Colonic mucosa (tissue), 4 donors: ENCODE measurements at regions not wholly inside any gene's neighbourhood (a gene's known extent, or its start where the extent isn't known, plus 50 kb on each side); places are given as distances from the start of the nearest gene placed in this dataset.

Experiments used
- DNase-seq: peaks from one replicate; pipeline ENCODE4 v3.0.0-alpha.2; 2020
- H3K27ac ChIP-seq: fragments of 200-600 bp; one replicate; pipeline ENCODE4 v1.8.0; 2021
- H3K27me3 ChIP-seq: fragments of 200-600 bp; one replicate; pipeline ENCODE4 v1.8.0; 2021
- H3K36me3 ChIP-seq: fragments of 200-600 bp; one replicate; pipeline ENCODE4 v1.8.0; 2021
- H3K4me1 ChIP-seq: fragments of 200-600 bp; one replicate; pipeline ENCODE4 v1.8.0; 2021; ENCODE audit warnings: mild to moderate bottlenecking
- H3K4me3 ChIP-seq: fragments of 200-600 bp; one replicate; pipeline ENCODE4 v1.8.0; 2021
- H3K9ac ChIP-seq, 2 donors: one replicate each; pipeline ENCODE4 v1.7.0; 2013; ENCODE audit warnings: control low read depth in 2 of 2, low read depth in 2 of 2, low read length in 2 of 2
- H3K9me3 ChIP-seq: fragments of 200-600 bp; one replicate; pipeline ENCODE4 v1.8.0; 2021
- CTCF ChIP-seq: fragments of 200-600 bp; IDR thresholded peaks from one replicate; pipeline ENCODE4 v1.8.0; 2022; ENCODE audit warnings: antibody characterized with exemption, mild to moderate bottlenecking
- intact Hi-C: fragments of 100-400 bp; cut with DNase I; formaldehyde crosslinking; loops from one replicate; pipeline ENCODE4 v1.14.1; 2022
- donor health status: healthy.
- donor health status: DM: no; HTN: no; CAD: no.
- donor health status: DM: no; HTN: no; CAD: no.

- no peaks in the 10 kb centered on the region for H3K9me3 ChIP-seq
- intact Hi-C loops = no loop called here
- no peak for DNase-seq
These were observed 677.7 kb upstream of the NXPH2 start for GRCh38 chr2:139457873-139458272.

DNA sequence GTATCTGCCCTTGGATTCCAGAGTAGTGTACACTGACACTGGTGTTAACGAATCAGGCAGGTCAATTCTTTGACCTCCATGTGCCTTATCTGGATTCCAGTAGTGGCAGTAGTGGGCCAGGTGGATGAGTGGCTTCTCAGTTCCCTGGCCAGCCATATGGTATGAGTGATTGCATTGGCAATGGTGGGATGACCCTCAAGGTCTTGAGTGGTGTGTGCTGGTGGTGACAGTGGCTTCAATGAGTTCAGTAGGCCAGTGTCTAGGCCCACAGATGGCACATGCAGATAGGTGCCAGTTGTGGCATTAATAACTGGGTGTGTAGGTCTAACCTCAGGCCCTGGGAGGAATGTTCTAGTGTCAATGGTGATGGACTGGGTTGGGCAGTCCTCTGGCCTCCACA, 674.1 kb upstream of the NXPH2 start:
- Histone ChIP-seq H3K9me3 (no peaks in the 10 kb centered on the region), H3K27me3 (no peaks in the 10 kb centered on the region), H3K27ac (no peak overlapping the region), H3K9ac (no peak overlapping the region), H3K36me3 (no peaks in the 10 kb centered on the region), H3K4me3 (no peak overlapping the region), H3K4me1 (no peaks in the 10 kb centered on the region)
- no peak for DNase-seq
- intact Hi-C loops = no loop called here
- no peak for TF ChIP-seq CTCF

More at GRCh38 chr2:139457873-139458272, 677.7 kb upstream of the NXPH2 start:
- no peaks in the 10 kb centered on the region for H3K4me1 ChIP-seq
- no peaks in the 10 kb centered on the region for H3K27me3 ChIP-seq
- no peak for TF ChIP-seq CTCF
- no peaks in the 10 kb centered on the region for H3K36me3 ChIP-seq
- H3K27ac ChIP-seq = no peak overlapping the region
- H3K9ac ChIP-seq = no peak overlapping the region
- no peak overlapping the region for H3K4me3 ChIP-seq

DNA sequence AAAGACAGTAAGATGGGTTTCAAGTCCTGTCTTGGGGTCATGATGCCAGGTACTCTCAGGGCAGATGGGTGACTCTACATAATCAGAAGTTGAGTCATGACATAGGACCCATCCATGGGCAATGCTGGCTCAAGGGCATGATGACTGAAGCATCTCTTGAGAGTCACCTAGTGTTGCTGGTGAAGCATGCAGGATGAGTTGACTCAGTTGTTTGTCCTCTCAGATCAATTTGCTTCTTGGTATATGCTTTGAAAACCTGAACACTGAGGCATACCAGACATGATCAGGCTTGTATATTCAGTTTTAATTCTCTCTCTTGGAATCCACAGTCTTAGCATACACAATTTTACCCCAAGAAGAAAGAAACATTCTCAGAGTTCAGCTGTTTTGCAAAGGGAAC, 658.9 kb upstream of the NXPH2 start:
- no peaks in the 10 kb centered on the region for H3K9me3 ChIP-seq
- H3K4me1 ChIP-seq = no peaks in the 10 kb centered on the region
- H3K4me3 ChIP-seq = no peak overlapping the region
- intact Hi-C loops = no loop called here
- H3K27ac ChIP-seq = no peak overlapping the region
- TF ChIP-seq CTCF = no peak
- no peak overlapping the region for H3K9ac ChIP-seq
- DNase-seq = no peak
- no peaks in the 10 kb centered on the region for H3K27me3 ChIP-seq
- H3K36me3 ChIP-seq = no peaks in the 10 kb centered on the region

DNA sequence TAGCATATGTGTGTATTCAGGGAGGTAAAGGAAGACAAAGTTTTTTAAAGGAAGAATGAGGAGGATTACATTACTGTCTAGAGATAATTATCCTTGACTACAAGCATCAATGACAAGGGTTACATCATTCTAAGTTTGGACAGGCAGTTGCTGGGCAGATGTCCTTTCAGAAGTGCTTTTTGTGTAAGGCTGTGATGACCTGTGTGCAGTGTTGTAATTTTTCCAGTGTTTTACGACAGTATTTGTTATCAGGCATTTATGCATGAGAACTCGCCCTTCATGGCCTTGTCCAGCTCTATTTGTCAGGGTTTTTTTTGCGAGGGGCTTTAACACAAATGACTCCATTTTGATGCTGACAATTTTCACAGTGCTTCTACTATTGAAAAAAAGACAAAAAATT, 658.3 kb upstream of the NXPH2 start:
- no peak for TF ChIP-seq CTCF
- no peak overlapping the region for H3K9ac ChIP-seq
- no peak for DNase-seq
- H3K27ac ChIP-seq = no peak overlapping the region
- no peak overlapping the region for H3K4me3 ChIP-seq
- H3K36me3 ChIP-seq = no peaks in the 10 kb centered on the region
- H3K27me3 ChIP-seq = no peaks in the 10 kb centered on the region
- H3K9me3 ChIP-seq = no peaks in the 10 kb centered on the region
- intact Hi-C loops = no loop called here
- H3K4me1 ChIP-seq = no peaks in the 10 kb centered on the region

DNA sequence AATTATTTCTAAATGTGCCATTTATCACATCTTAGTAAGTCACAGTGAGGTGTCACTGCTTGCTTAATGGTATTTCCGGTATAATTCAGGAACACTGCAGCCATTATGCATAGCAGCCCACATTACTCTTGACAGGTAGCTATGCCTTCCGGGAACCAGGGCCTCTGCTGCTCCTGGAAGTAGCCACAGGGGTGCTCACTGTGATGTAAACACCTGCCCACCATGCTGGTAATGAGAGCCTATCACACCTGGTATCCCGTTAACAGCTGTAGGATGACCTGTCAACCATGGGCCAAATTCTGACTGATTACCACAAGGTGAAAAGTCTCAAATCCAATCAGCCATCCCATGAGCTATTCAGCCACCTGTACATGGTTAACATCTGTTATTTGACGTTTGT, 647.0 kb upstream of the NXPH2 start:
- Histone ChIP-seq H3K27ac (no peak overlapping the region), H3K9ac (no peak overlapping the region), H3K9me3 (no peaks in the 10 kb centered on the region), H3K36me3 (no peaks in the 10 kb centered on the region), H3K27me3 (no peaks in the 10 kb centered on the region), H3K4me1 (no peaks in the 10 kb centered on the region), H3K4me3 (no peak overlapping the region)
- intact Hi-C loops = no loop called here
- DNase-seq = no peak
- TF ChIP-seq CTCF = no peak

DNA sequence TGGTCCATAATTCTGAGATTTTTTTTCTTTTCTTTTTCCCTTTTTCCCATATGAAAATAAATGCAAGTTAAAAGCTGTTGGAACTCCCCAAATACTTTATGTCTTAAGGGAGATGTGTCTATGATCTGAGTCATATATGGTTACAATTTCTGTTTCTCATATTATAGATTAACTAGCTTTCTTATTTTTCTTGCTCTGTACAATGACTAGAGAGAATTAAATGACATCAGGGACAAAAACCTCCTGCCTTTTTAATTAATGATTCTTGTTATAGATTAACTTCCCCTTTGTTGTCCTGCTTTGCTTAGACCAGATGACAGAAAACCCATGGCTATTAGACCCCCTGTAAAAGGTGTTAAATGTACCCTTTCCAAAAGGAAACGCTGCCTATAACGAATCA, 643.9 kb upstream of the NXPH2 start:
- no peak overlapping the region for H3K27ac ChIP-seq
- no peak overlapping the region for H3K9ac ChIP-seq
- no peak for DNase-seq
- no peaks in the 10 kb centered on the region for H3K9me3 ChIP-seq
- no peaks in the 10 kb centered on the region for H3K36me3 ChIP-seq
- intact Hi-C loops = no loop called here
- H3K4me1 ChIP-seq = no peaks in the 10 kb centered on the region
- H3K27me3 ChIP-seq = no peaks in the 10 kb centered on the region
- H3K4me3 ChIP-seq = no peak overlapping the region
- TF ChIP-seq CTCF = no peak
